GM21529 (cell line): ENCODE measurements at regions not wholly inside any gene's neighbourhood (a gene's known extent, or its start where the extent isn't known, plus 50 kb on each side); places are given as distances from the start of the nearest gene placed in this dataset.

ENCODE experiments used
- ATAC-seq: cut with Tn5 transposase; IDR thresholded peaks from one replicate; pipeline ENCODE4 v1.9.1; 2021; ENCODE audit not compliant: unreplicated experiment

- no peak for ATAC-seq
Measured at GRCh38 chr15:38164507-38164906, 88.1 kb upstream of the SPRED1 start.

GRCh38 chr15:38168467-38169070, 84.1 kb upstream of the SPRED1 start:
- ATAC-seq: no peak

GRCh38 chr15:38171973-38172372, 80.7 kb upstream of the SPRED1 start:
- no peak for ATAC-seq

- ATAC-seq: no peak
Measured at GRCh38 chr15:38174691-38175090, 77.9 kb upstream of the SPRED1 start.

- peak; percentile 93 for ATAC-seq
Measured at GRCh38 chr15:38176155-38176554, 76.5 kb upstream of the SPRED1 start.

- ATAC-seq: no peak
Measured at GRCh38 chr15:38176691-38177090, 75.9 kb upstream of the SPRED1 start.

GRCh38 chr15:38182900-38183299, 69.7 kb upstream of the SPRED1 start:
- no peak for ATAC-seq

GRCh38 chr15:38186507-38186906, 66.1 kb upstream of the SPRED1 start:
- peak; percentile 90 for ATAC-seq

- no peak for ATAC-seq
Measured at GRCh38 chr15:38187630-38188313, 64.9 kb upstream of the SPRED1 start.

- no peak for ATAC-seq
Measured at GRCh38 chr15:38189671-38190295, 62.9 kb upstream of the SPRED1 start.

- no peak for ATAC-seq
Measured at GRCh38 chr15:38190501-38190900, 62.1 kb upstream of the SPRED1 start.

GRCh38 chr15:38192496-38192895, 60.1 kb upstream of the SPRED1 start:
- no peak for ATAC-seq

GRCh38 chr15:38193496-38193895, 59.1 kb upstream of the SPRED1 start:
- no peak for ATAC-seq

- ATAC-seq: no peak
Measured at GRCh38 chr15:38195191-38195901, 57.3 kb upstream of the SPRED1 start.

GRCh38 chr15:38196076-38196475, 56.6 kb upstream of the SPRED1 start:
- no peak for ATAC-seq

- ATAC-seq: no peak
Measured at GRCh38 chr15:38197553-38197952, 55.1 kb upstream of the SPRED1 start.

- no peak for ATAC-seq
Measured at GRCh38 chr15:38201714-38202113, 50.9 kb upstream of the SPRED1 start.

- ATAC-seq: no peak
Measured at GRCh38 chr15:38202361-38202760, 50.3 kb upstream of the SPRED1 start.
